ENCODE measurements at regions not wholly inside any gene's neighbourhood (a gene's known extent, or its start where the extent isn't known, plus 50 kb on each side); places are given as distances from the start of the nearest gene placed in this dataset.

- H3K4me1 Mint-ChIP-seq, result peaks cover 5% of the 10 kb centered on the region
- H3K27ac Mint-ChIP-seq, result no peak overlapping the region
- TF ChIP-seq CTCF (IDR thresholded peaks at IDR 0.05; ENCODE audit: unreplicated experiment in 3 of 3), result no peak
- H3K4me3 Mint-ChIP-seq, result no peak overlapping the region
- H3K27me3 Mint-ChIP-seq (ENCODE audit: low read depth), result peaks cover 7% of the 10 kb centered on the region
- H3K36me3 Mint-ChIP-seq (ENCODE audit: low read depth), result no peaks in the 10 kb centered on the region
- H3K9me3 Mint-ChIP-seq, result peaks cover 3% of the 10 kb centered on the region
Measured at GRCh38 chr14:84783511-84783910, 746.4 kb upstream of the FLRT2 start.

GRCh38 chr14:84785996-84786395 lies 743.9 kb upstream of the FLRT2 start:
- no peaks in the 10 kb centered on the region for H3K36me3 Mint-ChIP-seq (ENCODE audit: low read depth)
- no peak for TF ChIP-seq CTCF (IDR thresholded peaks at IDR 0.05; ENCODE audit: unreplicated experiment in 3 of 3)
- H3K4me1 Mint-ChIP-seq, result no peaks in the 10 kb centered on the region
- peaks cover 3% of the 10 kb centered on the region for H3K27me3 Mint-ChIP-seq (ENCODE audit: low read depth)
- peaks cover 3% of the 10 kb centered on the region for H3K9me3 Mint-ChIP-seq
- no peak overlapping the region for H3K27ac Mint-ChIP-seq
- H3K4me3 Mint-ChIP-seq, result no peak overlapping the region

- Mint-ChIP-seq H3K27me3 (ENCODE audit: low read depth) (peaks cover 3% of the 10 kb centered on the region), H3K4me1 (no peaks in the 10 kb centered on the region), H3K27ac (no peak overlapping the region), H3K4me3 (no peak overlapping the region), H3K36me3 (ENCODE audit: low read depth) (no peaks in the 10 kb centered on the region), H3K9me3 (peaks cover 3% of the 10 kb centered on the region)
- no peak for TF ChIP-seq CTCF (IDR thresholded peaks at IDR 0.05; ENCODE audit: unreplicated experiment in 3 of 3)
Measured at GRCh38 chr14:84789012-84789411, 740.9 kb upstream of the FLRT2 start.

GRCh38 chr14:84792722-84793410 lies 737.1 kb upstream of the FLRT2 start:
- Mint-ChIP-seq H3K27me3 (ENCODE audit: low read depth) (no peaks in the 10 kb centered on the region), H3K27ac (no peak overlapping the region), H3K4me3 (no peak overlapping the region), H3K9me3 (no peaks in the 10 kb centered on the region), H3K36me3 (ENCODE audit: low read depth) (no peaks in the 10 kb centered on the region), H3K4me1 (no peaks in the 10 kb centered on the region)
- TF ChIP-seq CTCF (IDR thresholded peaks at IDR 0.05; ENCODE audit: unreplicated experiment in 3 of 3), result no peak

GRCh38 chr14:84797326-84797725 lies 732.6 kb upstream of the FLRT2 start:
- Mint-ChIP-seq H3K9me3 (no peaks in the 10 kb centered on the region), H3K36me3 (ENCODE audit: low read depth) (no peaks in the 10 kb centered on the region), H3K4me1 (no peaks in the 10 kb centered on the region), H3K27me3 (ENCODE audit: low read depth) (no peaks in the 10 kb centered on the region), H3K27ac (no peak overlapping the region), H3K4me3 (no peak overlapping the region)
- TF ChIP-seq CTCF (IDR thresholded peaks at IDR 0.05; ENCODE audit: unreplicated experiment in 3 of 3), result no peak

- Mint-ChIP-seq H3K36me3 (ENCODE audit: low read depth) (no peaks in the 10 kb centered on the region), H3K4me3 (no peak overlapping the region), H3K27ac (no peak overlapping the region), H3K4me1 (no peaks in the 10 kb centered on the region), H3K27me3 (ENCODE audit: low read depth) (peaks cover 3% of the 10 kb centered on the region), H3K9me3 (no peaks in the 10 kb centered on the region)
- no peak for TF ChIP-seq CTCF (IDR thresholded peaks at IDR 0.05; ENCODE audit: unreplicated experiment in 3 of 3)
Measured at GRCh38 chr14:84804468-84804867, 725.5 kb upstream of the FLRT2 start.
